Stimulated activated CD8-positive, alpha-beta memory T cell treated with anti-CD3 and anti-CD28 coated beads, Interleukin-4, amount 100 ng/mL, for 48 hours (primary cell): ENCODE measurements at regions not wholly inside any gene's neighbourhood (a gene's known extent, or its start where the extent isn't known, plus 50 kb on each side); places are given as distances from the start of the nearest gene placed in this dataset.

Experiments used
- DNase-seq: peaks from one replicate; pipeline ENCODE4 v3.0.0-alpha.2; 2020

DNA sequence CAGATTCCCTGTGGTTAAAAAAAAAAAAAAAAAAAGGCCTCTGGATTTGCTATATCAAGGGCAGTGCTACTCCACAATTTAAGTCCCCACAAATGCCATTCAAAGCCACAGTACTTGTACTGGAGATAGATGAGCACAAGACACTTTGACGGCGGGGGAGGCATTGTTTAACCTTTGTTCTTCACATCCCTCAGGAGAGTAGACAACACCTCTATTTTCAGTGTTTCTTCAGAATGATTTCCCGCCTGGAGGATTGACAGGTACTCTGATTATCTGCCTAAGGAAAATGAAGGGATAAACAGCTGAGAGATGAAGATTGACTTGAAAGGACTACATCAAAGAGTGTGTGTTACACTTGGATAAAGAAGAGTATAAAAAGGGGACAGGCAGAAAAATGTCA lies 58.7 kb downstream of the OTOL1 start:
- DNase-seq, result no peak

DNA sequence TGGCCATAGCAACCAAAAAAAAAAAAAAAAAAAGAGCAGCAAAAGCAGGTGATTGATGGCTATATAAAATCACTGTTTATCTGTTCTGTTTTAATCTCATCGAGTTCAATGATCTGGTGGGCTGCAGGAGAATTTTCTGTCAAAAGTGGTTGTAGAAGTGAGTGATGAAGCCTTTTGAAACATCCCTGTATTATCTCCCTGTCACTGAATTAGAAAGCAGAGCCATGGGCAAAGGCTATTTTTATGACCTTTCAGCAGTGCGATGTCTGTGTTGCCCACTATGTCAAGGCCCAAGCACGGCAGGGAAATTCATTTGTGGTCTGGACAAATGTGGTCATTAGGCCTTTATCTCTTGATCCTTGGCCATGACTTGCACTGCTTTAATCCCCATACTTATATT lies 59.9 kb downstream of the OTOL1 start:
- no peak for DNase-seq

DNA sequence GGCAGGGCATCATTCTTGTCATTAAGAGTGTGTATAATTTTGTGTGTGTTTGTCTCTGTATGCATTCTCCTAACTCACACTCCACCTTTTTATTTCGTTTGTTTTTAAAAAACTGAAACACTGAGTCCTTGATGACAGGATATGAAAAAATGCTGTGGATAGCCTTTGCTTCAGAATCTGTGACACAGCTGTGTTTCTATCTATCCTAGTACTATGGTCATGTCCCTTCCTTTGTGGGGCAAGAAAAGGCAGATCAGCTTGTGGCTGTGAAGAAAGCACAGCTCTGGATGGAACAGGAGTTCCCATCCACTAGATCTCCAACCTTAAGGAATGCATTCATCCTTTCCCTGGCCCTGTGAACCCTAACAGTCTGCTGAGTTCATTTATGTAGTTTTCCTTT lies 60.3 kb downstream of the OTOL1 start:
- no peak for DNase-seq

DNA sequence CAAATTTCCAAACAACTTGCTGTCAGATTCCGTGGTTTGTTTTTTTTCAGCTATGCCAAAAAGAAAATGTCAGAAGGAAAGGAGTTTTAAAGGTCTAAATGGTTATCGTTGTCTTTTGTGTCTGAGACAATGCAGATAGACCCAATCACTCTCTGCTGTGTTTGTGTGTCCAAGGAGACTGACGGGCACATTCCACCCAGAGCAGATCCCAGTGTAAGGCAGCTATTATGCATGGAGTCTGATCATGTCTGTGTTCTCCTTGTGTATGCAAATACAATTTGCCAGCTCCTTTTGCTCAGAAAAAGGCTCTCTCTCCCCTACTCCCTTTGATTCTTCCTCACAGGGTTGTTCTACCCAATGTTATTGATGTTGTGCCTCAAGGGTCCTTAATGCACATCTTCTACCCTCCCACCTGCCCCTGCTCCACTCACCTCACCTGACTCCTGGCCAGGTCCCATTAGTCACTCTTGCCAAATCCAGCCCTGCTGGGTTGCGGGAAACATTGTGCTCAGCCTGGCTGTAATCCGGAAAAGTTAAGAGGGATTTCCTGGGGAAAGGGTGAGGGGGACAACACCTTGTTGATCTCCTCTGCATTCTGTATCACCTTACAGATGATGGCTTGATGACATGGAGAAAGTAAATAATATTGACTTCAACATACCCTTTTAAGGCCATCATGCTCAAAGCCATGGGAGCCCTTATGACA lies 61.0 kb downstream of the OTOL1 start:
- no peak for DNase-seq

DNA sequence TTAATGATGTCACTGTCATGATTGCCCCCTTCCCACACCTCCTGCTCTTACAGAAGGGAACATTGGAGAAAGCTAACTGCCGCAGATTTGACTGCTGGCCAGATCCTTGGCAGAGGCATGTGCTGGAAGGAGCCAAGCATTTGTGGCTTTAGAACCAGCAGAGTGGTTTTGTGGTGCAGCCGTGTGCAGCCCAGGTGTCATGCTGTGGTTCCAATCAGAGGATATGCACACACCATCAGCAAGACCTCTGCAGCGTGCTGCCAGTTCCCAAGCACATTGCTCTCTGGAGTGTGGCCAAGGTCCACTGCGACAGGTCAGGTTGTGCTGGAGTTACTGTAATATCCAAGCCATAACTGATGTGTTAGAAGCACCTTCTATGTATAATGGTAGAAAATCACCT lies 61.6 kb downstream of the OTOL1 start:
- no peak for DNase-seq

DNA sequence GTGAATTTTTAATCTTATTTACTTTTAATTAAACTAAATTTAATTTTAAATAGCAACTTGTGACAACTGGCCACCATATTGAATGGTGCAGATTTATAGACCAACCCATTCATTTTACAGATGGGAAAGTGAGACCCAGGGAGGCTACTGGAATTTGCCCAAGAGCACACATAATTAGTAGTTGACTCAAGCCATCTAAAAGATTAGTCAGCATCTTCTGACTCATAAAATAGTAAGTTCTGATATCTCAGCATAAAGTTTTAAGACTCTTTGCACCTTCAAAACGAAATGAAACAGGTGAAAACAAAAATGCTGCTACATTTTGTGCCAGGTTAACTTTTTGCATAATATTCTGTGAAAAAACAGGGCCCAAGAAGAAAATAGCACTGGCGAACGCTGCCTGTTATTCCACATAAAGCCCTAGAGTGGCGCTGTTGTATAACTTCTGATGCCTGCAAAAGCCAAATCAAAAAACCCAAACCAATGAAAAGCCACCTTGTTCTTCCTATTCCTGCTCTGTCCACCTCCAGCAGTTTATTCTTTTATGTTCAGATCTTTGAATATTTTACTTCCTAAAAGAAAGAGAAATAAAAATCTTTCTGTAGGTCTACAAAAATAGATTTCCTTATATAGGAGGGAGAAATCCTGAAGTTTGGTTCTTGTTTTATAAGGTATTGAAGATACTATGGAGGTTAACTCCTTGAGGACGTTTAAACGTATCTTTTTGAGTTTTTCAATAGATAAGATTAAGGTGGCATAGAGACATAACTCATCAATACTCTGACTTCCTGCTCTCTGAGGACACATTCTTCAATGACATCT lies 62.8 kb downstream of the OTOL1 start:
- no peak for DNase-seq

DNA sequence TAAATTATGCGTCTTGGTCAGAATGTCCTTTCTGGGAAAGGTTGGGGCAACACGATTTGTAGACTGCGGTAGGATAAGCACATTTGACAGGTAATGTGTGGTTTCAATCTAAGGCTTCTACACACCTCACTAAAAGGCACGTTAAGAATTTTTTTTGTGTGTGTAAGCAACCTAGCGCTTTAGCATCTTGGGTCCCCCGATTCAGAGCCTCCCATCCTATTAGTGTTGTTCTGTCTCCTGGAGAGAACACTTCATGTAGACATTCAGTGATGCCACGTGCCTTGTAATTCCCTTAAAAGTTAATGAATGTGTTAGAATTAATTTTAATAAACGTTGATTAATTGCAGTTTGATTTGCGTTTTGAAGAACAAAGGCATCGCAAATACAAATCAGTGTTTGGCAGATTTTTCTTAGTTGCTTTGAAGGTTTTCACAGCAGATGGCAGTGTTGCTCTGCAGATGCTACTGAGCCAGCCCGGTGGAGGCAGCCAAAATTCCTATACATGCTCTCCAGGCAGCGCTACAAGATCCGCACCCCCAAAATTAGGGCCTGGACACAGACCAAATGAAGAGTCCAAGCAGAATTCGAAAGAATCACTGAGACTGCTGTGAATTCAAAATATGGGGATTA lies 63.5 kb downstream of the OTOL1 start:
- DNase-seq, result no peak

DNA sequence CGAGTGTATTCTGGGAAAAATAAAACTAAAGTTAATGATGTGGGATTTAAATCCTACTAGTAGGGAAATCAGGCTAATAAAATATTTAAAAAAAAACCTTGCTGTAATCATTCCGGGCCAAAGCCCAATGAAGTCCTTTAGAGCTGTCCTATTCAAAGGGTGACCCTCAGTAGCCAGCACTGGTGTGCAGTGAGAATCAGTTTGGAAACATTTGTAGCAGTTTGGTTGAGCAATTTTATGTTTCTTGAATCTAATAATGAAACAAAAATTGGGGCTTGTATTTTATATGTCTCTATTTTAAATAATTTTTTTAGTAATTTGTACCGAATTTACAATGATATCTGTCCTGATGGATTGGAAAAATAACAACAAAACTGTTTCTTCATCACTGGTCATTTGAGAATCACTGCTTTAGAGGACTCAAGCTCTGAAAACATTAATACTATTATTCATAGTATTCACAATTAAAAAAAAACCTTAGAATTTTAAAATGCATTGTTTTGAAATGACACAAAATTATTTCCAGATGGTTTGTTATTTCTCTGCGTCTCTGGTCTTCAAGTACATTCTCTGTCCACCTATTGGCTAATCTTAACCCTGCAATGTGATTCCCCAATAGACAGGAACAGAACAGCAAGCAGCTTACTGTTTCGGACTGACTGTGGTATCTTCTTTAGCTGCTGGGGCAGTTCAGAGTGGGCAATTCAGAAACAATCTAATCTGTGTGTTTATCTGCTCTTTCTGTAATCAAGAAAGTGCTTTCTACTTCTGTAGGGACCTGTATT lies 71.2 kb downstream of the OTOL1 start:
- DNase-seq, result no peak

DNA sequence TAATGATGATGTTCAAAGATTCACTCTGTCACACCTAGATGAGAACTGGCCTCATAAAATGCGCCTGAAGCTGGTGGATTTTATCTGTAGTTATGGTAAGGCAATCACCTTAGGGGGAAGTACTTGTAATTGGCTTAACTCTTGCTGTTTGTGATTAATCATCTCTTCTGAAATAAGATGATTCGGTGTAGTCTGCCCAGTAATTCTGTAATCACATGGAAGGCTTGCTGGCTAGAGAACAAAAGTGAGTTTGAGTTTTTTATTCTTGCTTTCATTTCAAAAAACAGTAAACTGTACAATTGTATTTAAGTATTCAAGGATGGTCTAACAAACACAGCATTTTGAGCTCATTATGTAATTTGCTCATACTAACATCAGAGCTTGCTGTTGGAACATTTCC lies 72.1 kb downstream of the OTOL1 start:
- DNase-seq, result no peak

DNA sequence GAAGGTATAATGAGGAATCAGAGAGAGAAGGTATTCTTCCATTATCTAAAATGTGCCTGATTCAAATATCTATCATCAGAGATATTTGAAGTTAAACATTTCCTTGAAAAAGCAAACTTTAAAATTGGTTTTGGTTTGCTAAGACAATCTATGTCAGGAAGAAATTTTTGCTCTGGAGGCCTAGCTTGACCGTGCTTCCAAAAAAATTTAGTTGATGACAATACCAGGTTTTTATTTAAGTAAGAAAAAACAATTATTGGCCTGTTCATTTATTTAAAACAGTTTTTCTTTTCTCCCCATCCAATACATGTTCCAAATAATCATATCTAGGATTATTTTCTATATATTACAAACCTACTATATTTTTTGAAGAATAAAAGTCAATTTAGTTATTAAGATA lies 75.3 kb downstream of the OTOL1 start:
- DNase-seq, result no peak

DNA sequence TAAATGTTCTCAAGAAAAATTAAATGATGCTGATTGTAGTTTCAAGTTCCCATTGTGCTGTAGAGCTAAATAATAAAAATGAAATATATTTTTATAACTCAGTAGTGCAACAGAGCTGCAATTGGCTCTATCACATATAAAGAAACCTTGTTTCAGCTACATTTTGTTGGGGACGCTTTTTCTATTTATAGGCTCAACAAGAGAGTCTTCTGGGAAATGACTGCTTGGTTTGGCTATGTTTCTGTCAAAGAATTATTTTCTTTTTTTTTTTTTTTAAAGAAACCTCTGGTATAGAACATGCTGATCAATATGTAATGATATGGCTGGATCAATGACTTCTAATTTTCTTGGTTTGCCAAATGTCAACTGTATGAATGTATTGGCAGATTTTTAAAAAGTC lies 76.5 kb downstream of the OTOL1 start:
- DNase-seq, result no peak

DNA sequence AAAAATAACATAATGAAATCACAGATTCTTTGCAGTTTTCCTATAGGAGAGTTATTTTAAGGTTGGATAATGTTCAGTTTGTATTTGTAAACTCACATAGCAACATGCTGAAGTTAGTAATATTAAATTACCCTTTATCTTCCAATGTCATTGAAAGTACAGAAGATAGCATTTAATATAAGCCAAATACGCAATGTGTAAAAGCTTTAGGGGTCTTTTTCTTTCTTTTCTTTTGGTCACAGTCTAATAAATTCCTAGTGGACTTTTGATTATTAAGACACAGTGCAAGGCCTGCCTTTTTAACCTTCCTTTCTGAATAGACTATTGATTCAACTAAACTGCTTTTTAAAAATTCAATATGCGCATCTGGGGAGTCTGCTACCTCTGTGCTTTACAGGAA lies 79.3 kb downstream of the OTOL1 start:
- DNase-seq, result no peak

DNA sequence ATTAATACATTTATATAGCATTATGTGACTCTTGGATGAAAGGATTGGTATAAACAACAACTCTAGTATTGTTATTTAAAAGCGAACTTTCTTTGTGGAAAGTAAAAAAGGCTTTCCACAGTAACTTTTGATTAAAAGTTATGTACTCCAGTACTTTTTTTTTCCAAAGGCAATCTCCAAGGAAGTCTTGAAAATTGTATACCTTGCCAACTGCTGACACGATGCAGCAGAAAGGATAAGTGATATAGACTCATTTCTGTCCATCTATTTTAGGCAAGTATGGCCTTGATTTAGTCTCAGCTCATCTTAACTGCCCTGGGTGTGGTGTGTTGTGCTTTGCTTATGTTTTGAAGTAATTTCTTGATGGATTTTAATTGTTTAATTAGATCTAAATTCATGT lies 79.7 kb downstream of the OTOL1 start:
- DNase-seq, result no peak

DNA sequence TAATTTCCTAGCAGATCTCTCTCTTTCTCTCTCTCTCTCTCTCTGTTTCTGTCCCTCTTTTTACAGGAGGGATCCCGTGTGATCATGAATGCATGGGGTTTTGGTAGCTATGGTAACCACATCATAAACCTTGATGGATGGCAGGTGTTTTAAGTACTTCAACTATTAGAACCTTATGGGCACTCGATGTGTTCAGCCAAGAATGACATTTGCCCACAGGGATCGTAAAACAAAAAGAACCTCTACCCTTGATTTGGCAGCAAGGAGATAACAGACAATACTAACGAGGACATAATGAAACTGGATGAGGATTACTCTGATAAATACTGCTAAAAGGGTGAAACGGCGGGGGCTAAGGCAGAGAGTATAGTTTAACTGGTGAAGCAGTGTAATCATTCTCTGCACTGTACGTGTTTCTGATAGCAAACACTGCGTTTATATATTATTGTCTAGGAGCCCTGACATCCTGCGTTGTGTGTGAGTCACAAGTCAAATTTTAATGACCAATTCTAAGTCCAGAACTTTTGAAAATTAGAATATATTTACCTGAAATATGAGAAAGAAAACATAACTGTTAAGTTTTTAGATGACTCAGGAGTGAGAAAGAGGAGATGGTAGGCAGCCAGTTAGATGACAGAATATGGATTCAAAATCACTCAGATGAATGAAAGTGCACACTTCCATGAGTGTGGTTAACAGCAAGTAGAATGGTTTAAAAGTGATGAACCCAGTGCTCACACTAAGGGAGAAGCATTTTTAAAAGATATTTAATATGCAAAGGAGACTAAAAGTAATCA lies 80.3 kb downstream of the OTOL1 start:
- no peak for DNase-seq

DNA sequence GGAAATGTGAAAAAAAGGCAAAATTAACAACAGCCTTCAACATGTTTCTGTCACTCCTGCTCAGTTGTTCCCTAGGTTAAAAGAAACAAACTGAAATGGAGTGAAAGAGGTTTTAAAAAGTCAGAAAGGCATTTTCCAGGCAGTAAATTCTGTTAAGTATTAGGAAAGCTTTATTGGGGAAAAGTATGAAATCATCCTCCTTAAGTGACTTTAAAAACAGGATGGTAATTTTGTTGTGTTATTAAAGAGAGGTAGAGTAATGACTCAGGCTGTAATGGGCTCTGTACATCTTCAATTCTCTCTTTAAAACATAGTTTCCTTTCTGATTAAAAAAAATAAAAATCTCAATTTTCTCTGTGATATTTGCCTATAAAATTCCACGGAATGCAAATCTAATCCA lies 81.1 kb downstream of the OTOL1 start:
- no peak for DNase-seq

DNA sequence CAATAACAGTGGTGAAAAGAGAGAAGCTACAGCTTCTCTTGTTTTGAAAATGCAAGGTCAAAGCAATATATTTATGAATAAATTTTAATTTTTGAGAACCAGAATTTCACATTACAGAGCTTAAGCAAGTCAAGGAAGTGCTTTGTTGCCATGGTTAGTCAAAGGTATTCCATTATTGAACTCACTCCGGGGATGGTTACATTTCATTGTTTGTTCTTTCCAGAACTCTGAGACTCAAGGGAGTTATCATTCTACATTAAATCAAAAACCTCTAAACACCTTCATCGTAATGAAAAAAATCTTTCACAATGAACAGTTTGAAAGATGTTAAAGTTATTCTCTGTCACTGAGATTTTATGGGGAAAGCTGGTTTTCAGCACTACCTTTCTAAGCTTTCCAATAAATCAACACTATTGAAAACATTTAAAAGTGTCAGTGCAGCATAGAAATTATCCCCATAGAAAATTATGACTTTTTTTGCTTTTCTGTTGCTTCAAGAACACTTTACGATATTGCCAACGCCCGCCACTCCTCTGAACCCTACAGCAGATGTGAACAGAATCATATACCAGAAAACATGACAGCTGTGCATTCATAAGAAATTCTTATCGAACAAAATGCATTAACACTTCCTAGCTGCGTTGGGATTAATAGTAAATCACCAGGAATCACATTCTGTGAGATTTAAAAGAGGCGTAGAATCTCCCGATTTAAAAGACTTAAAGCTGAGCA lies 83.0 kb downstream of the OTOL1 start:
- no peak for DNase-seq

DNA sequence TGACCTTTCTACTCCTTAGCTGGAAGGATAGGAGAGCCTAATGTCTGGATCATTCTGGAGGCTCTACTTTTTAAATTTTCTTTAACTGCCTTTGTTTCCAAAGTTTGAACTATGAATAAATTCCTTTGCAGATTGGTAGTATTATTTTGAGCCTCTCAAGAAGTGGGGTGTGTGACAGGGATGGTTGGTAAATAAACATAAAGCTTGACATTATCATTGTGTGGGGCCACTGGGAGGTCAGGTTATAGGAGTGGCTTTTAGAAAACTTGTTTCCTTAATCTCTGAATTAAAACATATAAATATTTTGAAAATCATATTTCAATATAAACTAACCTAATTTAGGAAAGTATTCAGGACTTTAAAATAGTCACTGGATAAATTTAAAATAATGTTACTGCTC lies 89.3 kb downstream of the OTOL1 start:
- no peak for DNase-seq

DNA sequence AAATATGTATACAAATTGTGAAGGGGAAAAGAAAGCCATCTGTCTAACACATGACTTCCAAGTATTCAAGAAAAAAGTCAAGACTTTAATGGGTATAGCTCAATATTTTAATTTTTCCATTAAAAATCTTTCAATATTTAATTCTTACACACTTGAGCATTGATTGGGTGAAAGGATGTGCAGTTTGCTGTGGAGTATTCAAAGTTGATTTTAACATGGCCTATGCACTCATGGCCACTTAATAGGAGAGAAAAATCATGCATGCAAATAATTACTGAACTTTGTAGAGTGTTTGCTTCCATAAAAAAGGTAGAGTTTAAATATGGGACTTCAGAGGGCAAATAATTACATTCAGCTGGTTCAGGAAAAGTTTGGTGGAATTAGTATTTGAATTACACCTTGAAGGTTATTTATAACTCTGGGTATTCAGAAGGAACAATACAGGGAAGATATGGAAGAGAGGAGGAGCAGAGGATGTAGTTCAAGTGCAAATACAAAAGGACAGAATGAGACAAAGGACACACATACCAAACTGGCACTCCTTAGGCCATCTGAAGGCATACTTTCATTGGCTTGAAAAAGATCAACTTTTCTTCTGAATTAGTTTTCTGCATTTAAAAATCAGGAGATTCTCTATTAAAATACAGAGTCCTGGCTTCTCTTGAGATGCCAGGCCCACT lies 90.1 kb downstream of the OTOL1 start:
- no peak for DNase-seq

DNA sequence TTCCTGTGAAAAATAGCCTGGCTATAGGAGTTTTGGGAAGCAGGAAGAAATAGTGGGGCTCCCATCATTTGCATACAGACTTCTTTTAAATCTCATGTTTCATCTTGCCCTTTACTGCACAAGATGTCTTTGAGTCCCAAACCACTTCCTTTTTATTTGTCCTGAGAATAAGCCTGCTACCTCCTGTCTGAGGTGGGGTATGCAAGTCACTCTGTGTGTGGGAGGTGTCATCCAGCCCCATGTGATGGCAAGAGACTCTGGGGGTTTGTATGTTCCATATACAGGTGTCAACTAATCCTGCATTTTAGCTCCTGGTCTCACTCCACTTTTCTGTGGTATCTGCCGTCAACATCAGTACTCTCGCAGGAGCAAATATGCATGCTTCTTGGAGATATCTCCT lies 102.0 kb downstream of the OTOL1 start:
- DNase-seq, result no peak

DNA sequence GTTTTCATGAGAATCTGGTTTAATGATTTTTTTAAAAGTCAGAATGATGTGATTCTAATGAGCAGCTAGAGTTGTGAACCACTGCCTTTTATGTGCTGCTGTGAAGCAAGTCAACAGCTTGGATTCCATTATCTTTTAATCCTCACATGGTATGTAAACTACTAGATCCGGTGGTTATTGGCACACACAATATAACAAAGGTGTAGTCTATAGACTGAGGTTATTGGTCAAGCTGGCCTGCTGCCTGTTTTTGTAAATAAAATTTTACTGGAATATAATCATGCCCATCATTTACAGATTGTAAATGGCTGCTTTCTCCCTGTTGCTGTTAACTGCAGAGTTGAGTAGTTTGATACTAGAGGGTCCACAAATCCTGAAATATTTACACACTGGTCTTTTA lies 103.1 kb downstream of the OTOL1 start:
- no peak for DNase-seq

DNA sequence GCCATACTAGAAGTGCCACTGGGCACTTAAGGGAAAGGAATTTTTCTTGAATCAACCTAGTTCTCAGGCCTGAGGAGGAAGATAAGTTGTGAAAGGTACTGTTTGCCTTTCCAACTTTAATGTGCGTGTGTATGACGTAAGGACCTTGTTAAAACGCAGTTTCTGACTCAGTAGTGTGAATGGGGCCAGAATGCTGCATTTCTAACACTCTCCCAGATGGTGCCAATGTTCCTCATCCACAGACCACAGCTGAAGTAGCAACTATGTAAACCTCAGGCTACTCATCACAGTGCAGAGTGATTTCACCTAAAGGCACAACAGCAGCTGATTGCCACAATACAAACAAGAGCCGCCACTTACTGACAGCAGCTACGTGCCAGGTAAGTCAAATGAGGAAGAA lies 103.6 kb downstream of the OTOL1 start:
- DNase-seq, result no peak
